ENCODE measurements at regions not wholly inside any gene's neighbourhood (a gene's known extent, or its start where the extent isn't known, plus 50 kb on each side); places are given as distances from the start of the nearest gene placed in this dataset.

DNA sequence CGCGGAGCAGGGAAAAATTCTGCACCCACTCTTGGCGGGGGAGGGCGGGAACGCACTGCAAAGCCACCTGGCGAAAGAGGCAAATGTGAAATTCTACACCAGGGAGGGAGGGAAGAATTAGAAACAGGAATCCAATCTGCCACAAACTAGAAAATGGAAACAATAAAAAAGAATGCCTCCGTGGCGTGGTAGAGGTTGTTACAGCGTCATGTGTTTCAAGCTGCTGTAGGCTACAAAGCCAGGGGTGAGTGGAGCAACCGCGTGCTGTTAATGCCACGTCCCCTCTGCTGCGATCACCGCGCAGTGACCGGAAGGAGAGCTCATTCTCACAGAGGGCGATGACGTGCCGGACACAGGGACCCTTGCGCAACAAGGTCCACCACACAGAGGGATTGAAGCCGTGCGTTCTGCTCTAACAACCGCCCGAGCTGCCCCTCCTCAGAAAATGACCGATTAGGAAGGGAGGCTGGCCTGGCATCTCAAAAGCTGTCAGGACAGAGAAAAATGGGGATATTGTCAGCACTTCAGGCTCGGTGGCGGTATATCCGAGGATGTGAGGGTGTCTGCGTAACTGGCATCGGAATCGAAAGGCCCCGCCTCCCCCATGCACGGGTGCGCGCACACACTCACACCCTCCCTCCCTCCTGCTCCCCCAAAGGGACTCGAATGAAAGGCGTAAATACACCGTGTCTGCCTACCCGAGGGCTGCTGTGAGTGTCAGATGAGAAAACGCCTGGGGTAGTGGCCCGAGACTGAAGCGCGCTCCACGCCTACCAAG is 70.8 kb upstream of the TNRC6C start (continued):
- TF ChIP-seq, protein P1, sequence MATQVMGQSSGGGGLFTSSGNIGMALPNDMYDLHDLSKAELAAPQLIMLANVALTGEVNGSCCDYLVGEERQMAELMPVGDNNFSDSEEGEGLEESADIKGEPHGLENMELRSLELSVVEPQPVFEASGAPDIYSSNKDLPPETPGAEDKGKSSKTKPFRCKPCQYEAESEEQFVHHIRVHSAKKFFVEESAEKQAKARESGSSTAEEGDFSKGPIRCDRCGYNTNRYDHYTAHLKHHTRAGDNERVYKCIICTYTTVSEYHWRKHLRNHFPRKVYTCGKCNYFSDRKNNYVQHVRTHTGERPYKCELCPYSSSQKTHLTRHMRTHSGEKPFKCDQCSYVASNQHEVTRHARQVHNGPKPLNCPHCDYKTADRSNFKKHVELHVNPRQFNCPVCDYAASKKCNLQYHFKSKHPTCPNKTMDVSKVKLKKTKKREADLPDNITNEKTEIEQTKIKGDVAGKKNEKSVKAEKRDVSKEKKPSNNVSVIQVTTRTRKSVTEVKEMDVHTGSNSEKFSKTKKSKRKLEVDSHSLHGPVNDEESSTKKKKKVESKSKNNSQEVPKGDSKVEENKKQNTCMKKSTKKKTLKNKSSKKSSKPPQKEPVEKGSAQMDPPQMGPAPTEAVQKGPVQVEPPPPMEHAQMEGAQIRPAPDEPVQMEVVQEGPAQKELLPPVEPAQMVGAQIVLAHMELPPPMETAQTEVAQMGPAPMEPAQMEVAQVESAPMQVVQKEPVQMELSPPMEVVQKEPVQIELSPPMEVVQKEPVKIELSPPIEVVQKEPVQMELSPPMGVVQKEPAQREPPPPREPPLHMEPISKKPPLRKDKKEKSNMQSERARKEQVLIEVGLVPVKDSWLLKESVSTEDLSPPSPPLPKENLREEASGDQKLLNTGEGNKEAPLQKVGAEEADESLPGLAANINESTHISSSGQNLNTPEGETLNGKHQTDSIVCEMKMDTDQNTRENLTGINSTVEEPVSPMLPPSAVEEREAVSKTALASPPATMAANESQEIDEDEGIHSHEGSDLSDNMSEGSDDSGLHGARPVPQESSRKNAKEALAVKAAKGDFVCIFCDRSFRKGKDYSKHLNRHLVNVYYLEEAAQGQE (IDR thresholded peaks at IDR 0.05; ENCODE audit: borderline replicate concordance): no peak
- TF ChIP-seq, protein P1 (CRISPR knock-in tag; IDR thresholded peaks at IDR 0.05; ENCODE audit: low read depth): no peak
- no peak for TF ChIP-seq TEAD2 (tag; IDR thresholded peaks at IDR 0.05)
- no peak for TF ChIP-seq ZC3H4 (CRISPR knock-in tag; IDR thresholded peaks at IDR 0.05; ENCODE audit: borderline replicate concordance)
- TF ChIP-seq ZNF324 (CRISPR knock-in tag; IDR thresholded peaks at IDR 0.05): 0 out of 2 replicates have a peak, but pooled peaks have one; percentile 18
- no peak for TF ChIP-seq BCL6 (CRISPR knock-in tag; IDR thresholded peaks at IDR 0.05)
- TF ChIP-seq ZNF263 (CRISPR knock-in tag; IDR thresholded peaks at IDR 0.05; ENCODE audit: borderline replicate concordance): peak; percentile 18; the same call in 1 of the 2 replicates
- TF ChIP-seq CEBPG (CRISPR knock-in tag; IDR thresholded peaks at IDR 0.05): peak; percentile 94
- peak; percentile 97 to 98 for TF ChIP-seq CEBPG (tag; conservative IDR thresholded peaks at IDR 0.05 in 1 of 2, IDR thresholded peaks at IDR 0.05 in 1 of 2)
- TF ChIP-seq, protein P2, sequence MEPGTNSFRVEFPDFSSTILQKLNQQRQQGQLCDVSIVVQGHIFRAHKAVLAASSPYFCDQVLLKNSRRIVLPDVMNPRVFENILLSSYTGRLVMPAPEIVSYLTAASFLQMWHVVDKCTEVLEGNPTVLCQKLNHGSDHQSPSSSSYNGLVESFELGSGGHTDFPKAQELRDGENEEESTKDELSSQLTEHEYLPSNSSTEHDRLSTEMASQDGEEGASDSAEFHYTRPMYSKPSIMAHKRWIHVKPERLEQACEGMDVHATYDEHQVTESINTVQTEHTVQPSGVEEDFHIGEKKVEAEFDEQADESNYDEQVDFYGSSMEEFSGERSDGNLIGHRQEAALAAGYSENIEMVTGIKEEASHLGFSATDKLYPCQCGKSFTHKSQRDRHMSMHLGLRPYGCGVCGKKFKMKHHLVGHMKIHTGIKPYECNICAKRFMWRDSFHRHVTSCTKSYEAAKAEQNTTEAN (CRISPR knock-in tag; IDR thresholded peaks at IDR 0.05): no peak
- TF ChIP-seq, protein P3, sequence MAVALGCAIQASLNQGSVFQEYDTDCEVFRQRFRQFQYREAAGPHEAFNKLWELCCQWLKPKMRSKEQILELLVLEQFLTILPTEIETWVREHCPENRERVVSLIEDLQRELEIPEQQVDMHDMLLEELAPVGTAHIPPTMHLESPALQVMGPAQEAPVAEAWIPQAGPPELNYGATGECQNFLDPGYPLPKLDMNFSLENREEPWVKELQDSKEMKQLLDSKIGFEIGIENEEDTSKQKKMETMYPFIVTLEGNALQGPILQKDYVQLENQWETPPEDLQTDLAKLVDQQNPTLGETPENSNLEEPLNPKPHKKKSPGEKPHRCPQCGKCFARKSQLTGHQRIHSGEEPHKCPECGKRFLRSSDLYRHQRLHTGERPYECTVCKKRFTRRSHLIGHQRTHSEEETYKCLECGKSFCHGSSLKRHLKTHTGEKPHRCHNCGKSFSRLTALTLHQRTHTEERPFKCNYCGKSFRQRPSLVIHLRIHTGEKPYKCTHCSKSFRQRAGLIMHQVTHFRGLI (CRISPR knock-in tag; IDR thresholded peaks at IDR 0.05): 0 out of 2 replicates have a peak, but pooled peaks have one; percentile 20
- no peak for TF ChIP-seq NR4A1 (CRISPR knock-in tag; IDR thresholded peaks at IDR 0.05)
- TF ChIP-seq NR4A1 (tag; IDR thresholded peaks at IDR 0.05): 0 out of 2 replicates have a peak, but pooled peaks have one; percentile 27
- TF ChIP-seq, protein P4, sequence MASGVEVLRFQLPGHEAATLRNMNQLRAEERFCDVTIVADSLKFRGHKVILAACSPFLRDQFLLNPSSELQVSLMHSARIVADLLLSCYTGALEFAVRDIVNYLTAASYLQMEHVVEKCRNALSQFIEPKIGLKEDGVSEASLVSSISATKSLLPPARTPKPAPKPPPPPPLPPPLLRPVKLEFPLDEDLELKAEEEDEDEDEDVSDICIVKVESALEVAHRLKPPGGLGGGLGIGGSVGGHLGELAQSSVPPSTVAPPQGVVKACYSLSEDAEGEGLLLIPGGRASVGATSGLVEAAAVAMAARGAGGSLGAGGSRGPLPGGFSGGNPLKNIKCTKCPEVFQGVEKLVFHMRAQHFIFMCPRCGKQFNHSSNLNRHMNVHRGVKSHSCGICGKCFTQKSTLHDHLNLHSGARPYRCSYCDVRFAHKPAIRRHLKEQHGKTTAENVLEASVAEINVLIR (CRISPR knock-in tag; IDR thresholded peaks at IDR 0.05): 0 out of 2 replicates have a peak, but pooled peaks have one; percentile 22
- TF ChIP-seq CREM (IDR thresholded peaks at IDR 0.05; ENCODE audit: low read depth): peak; percentile 73
- peak; percentile 82 for TF ChIP-seq EP400 (IDR thresholded peaks at IDR 0.05)
- TF ChIP-seq ATF7 (IDR thresholded peaks at IDR 0.05): peak; percentile 85
